GM21528 (cell line): ENCODE measurements at regions not wholly inside any gene's neighbourhood (a gene's known extent, or its start where the extent isn't known, plus 50 kb on each side); places are given as distances from the start of the nearest gene placed in this dataset.

Experiments used
- ATAC-seq: cut with Tn5 transposase; IDR thresholded peaks from one replicate; pipeline ENCODE4 v1.9.1; 2021; ENCODE audit warnings: mild to moderate bottlenecking, moderate library complexity; ENCODE audit not compliant: unreplicated experiment, low FRiP score

GRCh38 chr9:108526518-108526917 lies 329.3 kb downstream of the ACTL7B start:
- ATAC-seq = no peak

- ATAC-seq = no peak
Measured at GRCh38 chr9:108525186-108525585, 330.6 kb downstream of the ACTL7B start.

DNA sequence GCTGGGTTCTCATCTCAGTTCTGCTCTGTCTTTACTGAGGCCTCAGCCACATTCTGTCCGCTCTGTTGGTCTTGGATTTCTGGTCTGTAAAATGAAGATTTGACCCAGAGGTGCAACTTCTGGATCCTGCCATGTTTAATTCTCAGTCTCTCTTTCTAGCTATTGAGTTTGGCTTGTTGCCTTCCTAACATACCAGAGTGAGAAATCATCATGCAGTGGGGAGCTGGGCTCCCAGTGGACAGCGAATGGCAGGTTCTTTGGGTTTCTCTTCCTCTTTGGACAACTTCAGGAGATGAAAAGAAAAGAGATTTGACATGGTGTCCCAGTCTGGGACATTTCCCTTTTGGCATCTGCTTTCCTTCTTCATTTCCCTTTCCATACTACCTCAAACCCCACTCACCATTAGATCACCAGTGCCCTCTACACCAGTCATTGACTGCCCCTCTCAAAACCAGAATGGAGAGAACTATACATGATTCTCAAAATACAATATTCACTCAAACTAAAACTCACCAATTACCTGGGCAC lies 334.7 kb downstream of the ACTL7B start:
- no peak for ATAC-seq

GRCh38 chr9:108519437-108519836 lies 336.3 kb downstream of the ACTL7B start:
- no peak for ATAC-seq

- no peak for ATAC-seq
Measured at GRCh38 chr9:108517651-108518365, 338.0 kb downstream of the ACTL7B start.

DNA sequence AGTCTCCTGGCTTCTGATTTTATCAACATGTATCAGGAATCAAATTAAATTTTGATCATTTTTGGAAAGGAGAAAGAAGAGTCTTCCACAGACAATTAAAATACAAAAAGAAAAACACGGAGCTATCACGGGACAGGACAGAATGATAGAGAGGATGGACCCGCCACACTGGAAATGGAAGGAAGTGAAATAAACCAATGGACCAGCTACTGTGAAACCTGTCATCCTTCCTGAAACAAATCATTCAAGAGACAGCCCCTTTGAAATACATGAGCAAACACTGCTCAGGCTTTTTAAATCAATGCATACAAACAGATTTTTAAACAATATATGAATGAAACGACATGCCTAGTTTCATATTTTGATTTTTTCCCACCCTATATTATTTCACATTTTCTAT lies 339.4 kb downstream of the ACTL7B start:
- ATAC-seq = no peak

GRCh38 chr9:108515856-108516255 lies 339.9 kb downstream of the ACTL7B start:
- no peak for ATAC-seq

GRCh38 chr9:108512426-108513173 lies 343.2 kb downstream of the ACTL7B start:
- ATAC-seq = no peak

DNA sequence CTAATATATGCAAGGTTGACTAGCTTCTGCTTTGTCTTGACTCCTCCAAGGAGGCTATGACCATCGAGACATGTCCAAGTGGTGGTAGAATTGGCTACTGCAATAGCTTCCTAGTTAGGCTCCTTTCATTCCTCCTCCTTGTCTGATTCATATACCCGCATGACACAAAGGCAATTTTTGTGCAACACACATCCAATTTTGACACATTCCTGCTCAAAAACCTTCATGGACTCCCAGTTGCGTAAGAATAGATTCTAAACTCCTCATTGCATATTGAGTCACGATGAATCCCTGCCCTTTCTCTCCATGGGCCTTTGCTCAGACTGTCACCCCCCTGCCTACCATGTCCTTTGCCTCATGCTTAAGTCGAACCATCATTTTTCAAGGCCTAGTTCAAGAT lies 344.5 kb downstream of the ACTL7B start:
- no peak for ATAC-seq

DNA sequence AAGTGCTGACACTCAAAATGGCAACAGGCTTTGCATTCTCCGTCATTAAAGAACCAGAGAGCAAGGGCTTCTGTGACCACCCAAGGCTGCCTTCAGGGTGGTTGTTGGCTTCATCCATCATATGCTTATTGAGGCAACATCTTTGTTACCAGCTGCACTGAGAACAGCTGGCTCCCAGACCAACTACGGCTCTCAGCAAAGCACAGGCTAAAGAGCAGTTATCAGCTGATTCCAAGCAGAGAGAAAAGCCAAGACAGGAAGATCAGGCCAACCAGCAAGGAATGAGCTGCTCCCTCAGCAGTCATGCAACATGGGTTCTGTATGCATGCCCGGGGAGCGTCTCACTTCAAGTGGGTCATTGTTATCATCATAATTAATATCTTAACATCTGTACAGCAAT lies 358.9 kb downstream of the ACTL7B start:
- no peak for ATAC-seq

- ATAC-seq = no peak
Measured at GRCh38 chr9:108489567-108489966, 366.2 kb downstream of the ACTL7B start.

DNA sequence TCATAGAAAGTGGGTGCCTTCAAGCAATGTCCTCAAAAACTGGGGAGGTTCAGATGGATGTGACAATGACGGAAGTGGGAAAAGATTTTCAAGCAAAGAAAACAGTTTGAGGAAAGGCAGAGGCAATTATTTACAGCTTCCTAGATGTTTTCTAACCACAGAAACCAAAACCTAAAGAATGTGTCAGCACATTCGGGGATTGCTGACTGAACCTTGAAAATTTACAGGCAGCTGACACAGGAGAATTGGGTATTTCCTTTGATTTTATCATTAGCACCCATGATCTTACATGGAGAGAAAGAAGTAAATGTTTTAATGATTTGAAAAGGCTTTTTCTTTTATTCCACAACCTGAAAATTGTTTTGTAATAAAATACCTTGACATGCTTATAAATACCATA lies 369.0 kb downstream of the ACTL7B start:
- no peak for ATAC-seq

- no peak for ATAC-seq
Measured at GRCh38 chr9:108484468-108484867, 371.3 kb downstream of the ACTL7B start.

- ATAC-seq = no peak
Measured at GRCh38 chr9:108483676-108484075, 372.1 kb downstream of the ACTL7B start.

- ATAC-seq = no peak
Measured at GRCh38 chr9:108479989-108480652, 375.7 kb downstream of the ACTL7B start.

DNA sequence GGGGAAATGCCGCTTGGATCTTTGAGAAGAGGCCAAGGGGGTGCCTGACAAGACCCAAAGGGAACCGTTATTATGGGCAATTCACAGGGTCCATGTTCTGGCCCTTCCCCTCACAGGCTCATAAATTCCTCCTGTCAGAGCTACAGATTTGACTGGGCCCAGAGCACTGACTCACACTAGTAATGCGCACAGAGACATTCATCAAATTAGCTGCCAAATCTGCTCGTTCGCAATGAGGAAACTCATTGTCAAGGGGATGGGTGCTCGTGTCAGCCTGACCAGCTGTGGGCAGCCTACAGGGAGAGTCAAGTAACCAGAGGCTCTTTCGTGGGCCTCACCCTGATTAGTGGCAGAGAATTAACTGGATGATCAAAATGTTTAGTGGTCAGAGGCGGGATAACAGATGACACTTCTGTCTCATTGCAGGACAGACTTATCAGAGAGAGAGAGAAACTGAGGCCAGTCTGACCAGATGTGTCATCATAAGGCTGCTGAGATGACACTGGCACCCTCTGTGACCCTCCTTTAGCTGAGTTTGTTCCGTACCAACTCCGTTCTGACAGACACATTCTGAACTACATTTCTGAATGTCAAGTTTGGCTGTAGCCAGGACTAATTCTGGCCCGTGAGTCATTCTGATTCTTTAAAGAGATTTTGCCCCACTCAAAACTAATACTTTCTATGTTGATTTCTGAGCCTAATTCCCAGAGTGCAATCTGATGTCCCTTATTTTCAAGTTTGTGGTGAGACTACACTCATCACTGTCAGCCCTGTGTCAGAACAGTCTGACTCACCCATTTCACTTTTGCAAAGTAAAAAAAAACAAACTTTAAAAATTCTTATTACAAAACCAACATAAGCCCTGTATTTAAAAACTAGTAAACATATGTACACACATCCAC lies 377.1 kb downstream of the ACTL7B start:
- ATAC-seq = no peak

- ATAC-seq = no peak
Measured at GRCh38 chr9:108477529-108478006, 378.2 kb downstream of the ACTL7B start.

- no peak for ATAC-seq
Measured at GRCh38 chr9:108476574-108476973, 379.2 kb downstream of the ACTL7B start.

DNA sequence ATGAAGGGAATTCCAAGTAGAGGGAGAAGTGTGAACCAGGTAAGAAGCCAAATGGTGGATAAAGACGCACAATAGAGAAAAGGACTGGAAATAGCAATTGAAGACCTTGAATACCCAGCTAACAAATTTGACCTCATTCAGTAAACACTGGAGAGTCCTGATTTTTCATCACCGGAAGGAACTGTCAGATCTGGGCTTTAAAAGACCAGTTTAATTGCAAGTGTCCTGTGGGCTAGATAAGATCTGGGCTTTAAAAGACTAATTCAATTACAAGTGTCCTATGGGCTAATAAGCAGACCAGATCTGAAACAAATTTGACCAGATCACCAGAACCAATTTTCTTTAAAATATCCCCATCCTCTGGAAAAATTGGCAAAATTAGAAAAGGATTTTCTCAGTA lies 380.0 kb downstream of the ACTL7B start:
- no peak for ATAC-seq

DNA sequence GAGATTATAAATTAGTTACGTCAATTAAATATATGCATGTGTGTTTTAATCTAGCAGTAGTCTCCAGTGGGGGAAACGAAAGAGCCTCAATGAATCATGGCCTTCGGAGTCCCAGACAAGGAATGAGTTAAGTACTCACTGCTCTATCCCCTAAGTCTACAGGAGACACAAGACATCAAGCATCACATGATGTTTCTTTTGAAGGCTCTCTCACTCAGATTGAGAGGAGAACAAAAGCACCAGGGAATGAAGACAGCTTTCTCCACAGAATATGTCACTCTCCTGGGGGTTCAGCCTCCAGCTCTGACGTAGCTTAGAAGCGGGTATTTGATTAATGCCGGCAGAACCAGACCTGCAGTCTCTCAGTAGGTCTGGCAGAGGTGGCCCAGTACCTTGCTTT lies 381.4 kb downstream of the ACTL7B start:
- no peak for ATAC-seq
